ENCODE measurements at regions not wholly inside any gene's neighbourhood (a gene's known extent, or its start where the extent isn't known, plus 50 kb on each side); places are given as distances from the start of the nearest gene placed in this dataset.

DNA sequence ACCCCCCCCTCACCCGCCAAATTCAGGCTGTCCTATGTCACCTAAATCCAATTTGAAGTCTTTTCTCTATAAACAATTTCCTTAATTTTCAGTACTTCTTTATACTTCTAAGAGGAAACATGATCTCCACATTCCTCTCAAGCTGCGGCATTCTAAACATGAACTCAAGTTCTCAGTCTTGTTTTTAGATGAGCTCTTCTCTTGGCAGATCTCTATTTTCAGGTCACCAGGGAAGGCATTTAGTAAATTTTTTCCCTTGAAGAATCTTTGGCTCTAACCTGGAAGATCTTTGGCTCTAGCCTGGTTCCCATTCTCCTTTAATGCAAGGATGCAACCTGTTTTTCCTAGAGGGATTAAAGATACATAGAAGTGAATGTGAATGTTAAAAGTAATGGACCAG lies 193.4 kb downstream of the ATG4C start:
- TF ChIP-seq, protein P1, sequence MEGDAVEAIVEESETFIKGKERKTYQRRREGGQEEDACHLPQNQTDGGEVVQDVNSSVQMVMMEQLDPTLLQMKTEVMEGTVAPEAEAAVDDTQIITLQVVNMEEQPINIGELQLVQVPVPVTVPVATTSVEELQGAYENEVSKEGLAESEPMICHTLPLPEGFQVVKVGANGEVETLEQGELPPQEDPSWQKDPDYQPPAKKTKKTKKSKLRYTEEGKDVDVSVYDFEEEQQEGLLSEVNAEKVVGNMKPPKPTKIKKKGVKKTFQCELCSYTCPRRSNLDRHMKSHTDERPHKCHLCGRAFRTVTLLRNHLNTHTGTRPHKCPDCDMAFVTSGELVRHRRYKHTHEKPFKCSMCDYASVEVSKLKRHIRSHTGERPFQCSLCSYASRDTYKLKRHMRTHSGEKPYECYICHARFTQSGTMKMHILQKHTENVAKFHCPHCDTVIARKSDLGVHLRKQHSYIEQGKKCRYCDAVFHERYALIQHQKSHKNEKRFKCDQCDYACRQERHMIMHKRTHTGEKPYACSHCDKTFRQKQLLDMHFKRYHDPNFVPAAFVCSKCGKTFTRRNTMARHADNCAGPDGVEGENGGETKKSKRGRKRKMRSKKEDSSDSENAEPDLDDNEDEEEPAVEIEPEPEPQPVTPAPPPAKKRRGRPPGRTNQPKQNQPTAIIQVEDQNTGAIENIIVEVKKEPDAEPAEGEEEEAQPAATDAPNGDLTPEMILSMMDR (IDR thresholded peaks at IDR 0.05; ENCODE audit: poor library complexity, severe bottlenecking), result no peak
- TF ChIP-seq TAF1 (IDR thresholded peaks at IDR 0.05; ENCODE audit: low read depth) (no peak), SMC3 (conservative IDR thresholded peaks at IDR 0.05; ENCODE audit: poor library complexity) (no peak)

Measured in neural cell (in vitro differentiated cells).